HepG2 (cell line): ENCODE measurements at regions not wholly inside any gene's neighbourhood (a gene's known extent, or its start where the extent isn't known, plus 50 kb on each side); places are given as distances from the start of the nearest gene placed in this dataset.
A peak's percentile ranks its signal among the peaks of the same experiment; 100 is the strongest.

Experiments used
- CEBPB ChIP-seq: IDR thresholded peaks from 2 replicates; pipeline ENCODE4 v1.6.1; 2011; ENCODE audit warnings: low read depth, low read length, improper control_type of control experiment, borderline replicate concordance
- CEBPG ChIP-seq: IDR thresholded peaks from 2 replicates; pipeline ENCODE4 v1.6.1; 2016
- HNF4G ChIP-seq, 2 experiments: sonication (generic) in 1 of 2; formaldehyde crosslinking in 1 of 2; IDR thresholded peaks; 2 replicates each; pipeline versions ENCODE4 v1.4.0 to v1.6.1; 2011 to 2020; ENCODE audit warnings: borderline replicate concordance in 2 of 2, low read depth in 2 of 2, mild to moderate bottlenecking in 2 of 2, low read length in 1 of 2, missing genetic modification reagents in 1 of 2, moderate library complexity in 1 of 2
- HNRNPH1 ChIP-seq: fragments of 200-400 bp; formaldehyde crosslinking; optimal IDR thresholded peaks from 2 replicates; pipeline ENCODE3; 2017; ENCODE audit warnings: mild to moderate bottlenecking, low read depth, low read length
- LCORL ChIP-seq, 2 experiments: fragments of 450-650 bp in 1 of 2; sonication (generic) in 1 of 2; formaldehyde crosslinking in 1 of 2; IDR thresholded peaks; 2 replicates each; pipeline versions ENCODE4 v1.5.0 to v1.6.1; 2017 to 2020; ENCODE audit warnings: antibody characterized with exemption in 1 of 2, missing genetic modification reagents in 1 of 2
- PRDM10 ChIP-seq: sonication (generic); formaldehyde crosslinking; IDR thresholded peaks from 2 replicates; pipeline ENCODE4 v1.4.0; 2020; ENCODE audit warnings: low read depth, missing genetic modification reagents
- SMARCE1 ChIP-seq: fragments of 450-650 bp; IDR thresholded peaks from 2 replicates; pipeline ENCODE4 v1.6.1; 2017; ENCODE audit warnings: borderline replicate concordance
- SRF ChIP-seq: IDR thresholded peaks from 2 replicates; pipeline ENCODE4 v1.6.1; 2011; ENCODE audit warnings: mild to moderate bottlenecking, low read depth, low read length, moderate library complexity
- USF2 ChIP-seq, 2 experiments: sonication (generic) in 1 of 2; formaldehyde crosslinking in 1 of 2; IDR thresholded peaks; 2 replicates each; pipeline versions ENCODE4 v1.5.1 to v1.6.1; 2011 to 2020; ENCODE audit warnings: borderline replicate concordance in 1 of 2, low read depth in 1 of 2, low read length in 1 of 2, mild to moderate bottlenecking in 1 of 2, missing genetic modification reagents in 1 of 2, moderate library complexity in 1 of 2
- ZBTB43 ChIP-seq: sonication (generic); formaldehyde crosslinking; conservative IDR thresholded peaks from 2 replicates; pipeline ENCODE4 v1.4.0; 2020; ENCODE audit warnings: missing genetic modification reagents
- ZNF501 ChIP-seq: sonication (generic); formaldehyde crosslinking; IDR thresholded peaks from 2 replicates; pipeline ENCODE4 v1.5.1; 2020; ENCODE audit warnings: mild to moderate bottlenecking, moderate library complexity, missing genetic modification reagents

GRCh38 chr13:21800837-21801616 is 130.2 kb downstream of the FGF9 start (continued):
- TF ChIP-seq LCORL (IDR thresholded peaks at IDR 0.05) (no peak), LCORL (CRISPR knock-in tag; IDR thresholded peaks at IDR 0.05) (no peak), SRF (peak; percentile 97), PRDM10 (CRISPR knock-in tag) (no peak), CEBPB (peak; percentile 60), ZNF501 (CRISPR knock-in tag) (0 out of 2 replicates have a peak, but pooled peaks have one; percentile 23), SMARCE1 (no peak), USF2 (IDR thresholded peaks at IDR 0.05; ENCODE audit: low read depth, low read length) (no peak), USF2 (CRISPR knock-in tag; IDR thresholded peaks at IDR 0.05; ENCODE audit: borderline replicate concordance) (peak; percentile 79; the same call in 1 of the 2 replicates), CEBPG (CRISPR knock-in tag) (0 out of 2 replicates have a peak, but pooled peaks have one; percentile 25), ZBTB43 (no peak), HNF4G (IDR thresholded peaks at IDR 0.05; ENCODE audit: borderline replicate concordance, low read depth, low read length) (no peak), HNF4G (CRISPR knock-in tag; IDR thresholded peaks at IDR 0.05; ENCODE audit: borderline replicate concordance, low read depth) (no peak), HNRNPH1 (no peak)
